ENCODE measurements at regions not wholly inside any gene's neighbourhood (a gene's known extent, or its start where the extent isn't known, plus 50 kb on each side); places are given as distances from the start of the nearest gene placed in this dataset.

GRCh38 chr10:123361832-123362231 is 207.6 kb downstream of the BUB3 start:
- TF ChIP-seq PKNOX1 (IDR thresholded peaks at IDR 0.05) (no peak), HDGF (IDR thresholded peaks at IDR 0.05; ENCODE audit: borderline replicate concordance) (no peak), NFRKB (IDR thresholded peaks at IDR 0.05) (no peak), CTBP1 (IDR thresholded peaks at IDR 0.05; ENCODE audit: borderline replicate concordance) (no peak), SP1 (IDR thresholded peaks at IDR 0.05) (no peak), ELF4 (IDR thresholded peaks at IDR 0.05) (no peak), ZNF384 (IDR thresholded peaks at IDR 0.05) (no peak), BHLHE40 (IDR thresholded peaks at IDR 0.05; ENCODE audit: borderline replicate concordance) (no peak), FOXM1 (IDR thresholded peaks at IDR 0.05; ENCODE audit: borderline replicate concordance) (no peak), LEF1 (IDR thresholded peaks at IDR 0.05; ENCODE audit: borderline replicate concordance) (no peak), FOXK2 (IDR thresholded peaks at IDR 0.05) (no peak)

Data from HEK293T (cell line).